HepG2 (cell line): ENCODE measurements at regions not wholly inside any gene's neighbourhood (a gene's known extent, or its start where the extent isn't known, plus 50 kb on each side); places are given as distances from the start of the nearest gene placed in this dataset.

Experiments
- ATAC-seq: fragments of 200-7000 bp; cut with Tn5 transposase; 3 replicates; pipeline ENCODE4 v1.9.1; 2020; ENCODE audit warnings: mild to moderate bottlenecking, moderate library complexity
- BruUV-seq: library from RNA; stranded (reverse); fragments of 400-500 nt; replicated peaks from 2 replicates; lab custom pipeline; 2021; lab: Mats Ljungman, UMichigan
- CTCF ChIA-PET: fragments of 300-600 bp; formaldehyde crosslinking; extraction: SDS; loops from one replicate; lab custom pipeline; 2021; ENCODE audit warnings: low total read pairs, inconsistent platforms, low intra/inter-chr PET ratio; lab: Yijun Ruan, JAX
- POLR2A ChIA-PET: fragments of 350-600 bp; sonication (Branson Sonifier 250); formaldehyde crosslinking; loops from one replicate; lab custom pipeline; 2020; ENCODE audit warnings: antibody characterized with exemption, inconsistent platforms; lab: Yijun Ruan, JAX
- DNase-seq: peaks from one replicate; pipeline ENCODE4 v3.0.0-alpha.2; 2015; ENCODE audit warnings: low spot score
- FAIRE-seq: peaks from 3 replicates; lab custom pipeline; 2011; peaks lifted over from hg19 to GRCh38; lab: Jason Lieb, UNC
- H2AFZ ChIP-seq: one replicate; pipeline ENCODE4 v1.6.1; 2011; ENCODE audit warnings: low read length, inconsistent platforms
- H3K27ac ChIP-seq: fragments of 300-600 bp; 3 replicates; pipeline ENCODE4 v1.8.0; 2011; ENCODE audit warnings: mixed run types, mild to moderate bottlenecking, mixed read lengths, low read length, inconsistent platforms; ENCODE audit not compliant: insufficient read depth; ENCODE audit errors: extremely low read length
- H3K27me3 ChIP-seq, 2 experiments: fragments of 200-600 bp in 1 of 2; 2 replicates in 1 of 2; 3 replicates in 1 of 2; pipeline versions ENCODE4 v1.6.0 to v1.8.0; 2011; ENCODE audit warnings: low read length in 2 of 2, mild to moderate bottlenecking in 2 of 2, moderate library complexity in 2 of 2, inconsistent platforms in 1 of 2; ENCODE audit not compliant: insufficient read depth in 2 of 2, control insufficient read depth in 1 of 2
- H3K36me3 ChIP-seq, 2 experiments: fragments of 200-600 bp in 1 of 2; replicated peaks in 1 of 2; 2 replicates in 1 of 2; 3 replicates in 1 of 2; pipeline versions ENCODE4 v1.5.1 to v1.8.0; 2011; ENCODE audit warnings: low read length in 2 of 2, inconsistent platforms in 1 of 2; ENCODE audit not compliant: insufficient read depth in 2 of 2, control insufficient read depth in 1 of 2
- H3K4me1 ChIP-seq: 2 replicates; pipeline ENCODE4 v1.5.1; 2012; ENCODE audit warnings: low read length, inconsistent platforms; ENCODE audit not compliant: insufficient read depth
- H3K4me2 ChIP-seq: 2 replicates; pipeline ENCODE4 v1.6.0; 2011; ENCODE audit warnings: low read depth, low read length, inconsistent platforms
- H3K4me3 ChIP-seq, 3 experiments: fragments of 200-600 bp in 1 of 3; sonication (generic), shearing (Covaris generic) in 1 of 3; replicated peaks in 1 of 3; 2 replicates each; pipeline ENCODE4 v1.5.1; 2011 to 2016; ENCODE audit warnings: low read length in 3 of 3, inconsistent platforms in 2 of 3, low read depth in 2 of 3, mild to moderate bottlenecking in 2 of 3, control low read depth in 1 of 3, mixed read lengths in 1 of 3; ENCODE audit not compliant: insufficient read depth in 1 of 3
- H3K79me2 ChIP-seq: one replicate; pipeline ENCODE4 v1.6.1; 2011; ENCODE audit warnings: low read length, inconsistent platforms; ENCODE audit not compliant: insufficient read depth
- H3K9ac ChIP-seq: 2 replicates; pipeline ENCODE4 v1.6.0; 2011; ENCODE audit warnings: mild to moderate bottlenecking, low read depth, low read length, inconsistent platforms; ENCODE audit not compliant: insufficient read depth
- H3K9me3 ChIP-seq: 2 replicates; pipeline ENCODE4 v1.5.1; 2012; ENCODE audit warnings: mild to moderate bottlenecking, low read length
- H4K20me1 ChIP-seq: 2 replicates; pipeline ENCODE4 v1.6.0; 2011; ENCODE audit warnings: inconsistent platforms, mild to moderate bottlenecking, low read length, moderate library complexity; ENCODE audit not compliant: insufficient read depth
- ARID4A ChIP-seq: sonication (generic); formaldehyde crosslinking; IDR thresholded peaks from 2 replicates; pipeline ENCODE4 v1.5.0; 2020; ENCODE audit warnings: mild to moderate bottlenecking, missing genetic modification reagents, borderline replicate concordance
- ARNTL ChIP-seq: sonication (generic); formaldehyde crosslinking; IDR thresholded peaks from 2 replicates; pipeline ENCODE4 v1.4.0; 2020; ENCODE audit warnings: mild to moderate bottlenecking, missing genetic modification reagents
- BORCS8-MEF2B ChIP-seq: sonication (generic); formaldehyde crosslinking; IDR thresholded peaks from 2 replicates; pipeline ENCODE4 v1.8.0; 2022; ENCODE audit warnings: mild to moderate bottlenecking, missing genetic modification reagents
- IRX3 ChIP-seq: sonication (generic); formaldehyde crosslinking; IDR thresholded peaks from 2 replicates; pipeline ENCODE4 v1.8.1; 2023; ENCODE audit warnings: mild to moderate bottlenecking, low read depth, missing genetic modification reagents, borderline replicate concordance
- KLF6 ChIP-seq: IDR thresholded peaks from 2 replicates; pipeline ENCODE4 v1.8.0; 2016; ENCODE audit warnings: missing biosample characterization, missing genetic modification reagents
- KMT2A ChIP-seq: sonication (generic); formaldehyde crosslinking; IDR thresholded peaks from 2 replicates; pipeline ENCODE4 v1.4.0; 2020; ENCODE audit warnings: missing genetic modification reagents
- PRPF4 ChIP-seq: fragments of 200-400 bp; formaldehyde crosslinking; IDR thresholded peaks from 2 replicates; pipeline ENCODE4 v1.6.1; 2016; ENCODE audit warnings: low read length, low read depth; ENCODE audit not compliant: poor library complexity, severe bottlenecking
- SMAD1 ChIP-seq: sonication (generic); formaldehyde crosslinking; IDR thresholded peaks from 2 replicates; pipeline ENCODE4 v1.4.0; 2020; ENCODE audit warnings: missing genetic modification reagents, low read depth, mild to moderate bottlenecking, borderline replicate concordance
- SNRNP70 ChIP-seq: fragments of 200-400 bp; formaldehyde crosslinking; IDR thresholded peaks from 2 replicates; pipeline ENCODE4 v1.6.1; 2017; ENCODE audit warnings: mild to moderate bottlenecking, low read depth, low read length, moderate library complexity
- TBX3 ChIP-seq: fragments of 450-650 bp; IDR thresholded peaks from 2 replicates; pipeline ENCODE4 v1.6.1; 2017; ENCODE audit warnings: antibody characterized with exemption, mild to moderate bottlenecking, inconsistent platforms, borderline replicate concordance
- ZC3H13 ChIP-seq: sonication (generic); formaldehyde crosslinking; IDR thresholded peaks from 2 replicates; pipeline ENCODE4 v1.8.1; 2023; ENCODE audit warnings: mild to moderate bottlenecking, missing genetic modification reagents, moderate library complexity
- ZNF143 ChIP-seq: sonication (generic); formaldehyde crosslinking; IDR thresholded peaks from 2 replicates; pipeline ENCODE4 v1.4.0; 2020; ENCODE audit warnings: missing genetic modification reagents
- ZNF3 ChIP-seq: IDR thresholded peaks from 2 replicates; pipeline ENCODE4 v1.7.0; 2017; ENCODE audit warnings: inconsistent platforms
- ZNF350 ChIP-seq: sonication (generic); formaldehyde crosslinking; IDR thresholded peaks from 2 replicates; pipeline ENCODE4 v1.4.0; 2020; ENCODE audit warnings: mild to moderate bottlenecking, low read depth, missing genetic modification reagents, borderline replicate concordance
- ZNF451 ChIP-seq: sonication (generic); formaldehyde crosslinking; IDR thresholded peaks from 2 replicates; pipeline ENCODE4 v1.5.0; 2020; ENCODE audit warnings: mild to moderate bottlenecking, missing genetic modification reagents
- ZNF468 ChIP-seq: sonication (generic); formaldehyde crosslinking; IDR thresholded peaks from 2 replicates; pipeline ENCODE4 v1.8.0; 2022; ENCODE audit warnings: mild to moderate bottlenecking, moderate library complexity, missing genetic modification reagents
- ZNF503 ChIP-seq: sonication (generic); formaldehyde crosslinking; IDR thresholded peaks from 2 replicates; pipeline ENCODE4 v1.4.0; 2020; ENCODE audit warnings: missing genetic modification reagents
- ZNF577 ChIP-seq: sonication (generic); formaldehyde crosslinking; IDR thresholded peaks from 2 replicates; pipeline ENCODE4 v1.4.0; 2020; ENCODE audit warnings: mild to moderate bottlenecking, low read depth, missing genetic modification reagents, borderline replicate concordance
- ZNF784 ChIP-seq: sonication (generic); formaldehyde crosslinking; IDR thresholded peaks from 2 replicates; pipeline ENCODE4 v1.5.1; 2020; ENCODE audit warnings: missing genetic modification reagents, mild to moderate bottlenecking, borderline replicate concordance
- WGBS: methylation state at CpG from one replicate; pipeline ENCODE4 v1.1.6; 2017; ENCODE audit warnings: low lambda C conversion rate; 5-methylcytosine and 5-hydroxymethylcytosine counted together
- in situ Hi-C: cut with HindIII; loops from 2 replicates; pipeline ENCODE4 v1.10.0; 2017; ENCODE audit warnings: low pct_unique_long_range_greater_than_20kb; ENCODE audit not compliant: extremely low pct_ligation_motif_present
- intact Hi-C: fragments of 100-400 bp; cut with micrococcal nuclease; formaldehyde crosslinking; loops from one replicate; pipeline ENCODE4 v1.10.0; 2022; ENCODE audit not compliant: unreplicated experiment

- TF ChIP-seq ZNF451 (CRISPR knock-in tag) (no peak), BORCS8-MEF2B (CRISPR knock-in tag) (no peak)
Observed at GRCh38 chr1:78722521-78722920, 72.9 kb downstream of the IFI44 start (continued).

- H4K20me1 ChIP-seq: no peaks in the 10 kb centered on the region
- POLR2A ChIA-PET: no interaction called here
- 4% methylated on average over 3 of the region's 3 CpGs for WGBS
- peaks cover 6% of the 10 kb centered on the region; the same call in 1 of the 2 replicates for H3K9me3 ChIP-seq
- no peak overlapping the region for H3K9ac ChIP-seq
- FAIRE-seq (no peak), ATAC-seq (no peak), DNase-seq (no peak)
- BruUV-seq: no TSS peak
- no peak overlapping the region for H3K4me2 ChIP-seq
- H3K36me3 ChIP-seq: no peaks in the 10 kb centered on the region
- intact Hi-C loops: no loop called here
- no peak overlapping the region for H3K4me3 ChIP-seq
- no peak overlapping the region for H2AFZ ChIP-seq
- no peaks in the 10 kb centered on the region for H3K4me1 ChIP-seq
- no peaks in the 10 kb centered on the region for H3K27me3 ChIP-seq
- in situ Hi-C loops: no loop called here
- H3K79me2 ChIP-seq: no peaks in the 10 kb centered on the region
- no peak overlapping the region for H3K27ac ChIP-seq
- CTCF ChIA-PET: no interaction called here
- TF ChIP-seq ZNF503 (CRISPR knock-in tag) (no peak), ARNTL (CRISPR knock-in tag) (no peak), ARID4A (no peak), PRPF4 (no peak), ZNF577 (no peak), KMT2A (CRISPR knock-in tag) (no peak), ZNF350 (CRISPR knock-in tag) (no peak), ZNF784 (CRISPR knock-in tag) (no peak), ZNF3 (CRISPR knock-in tag) (no peak), SMAD1 (no peak), ZNF143 (CRISPR knock-in tag) (no peak), SNRNP70 (no peak), TBX3 (no peak), ZNF468 (CRISPR knock-in tag) (no peak), KLF6 (CRISPR knock-in tag) (no peak), IRX3 (no peak), ZC3H13 (CRISPR knock-in tag) (no peak)
Observed at GRCh38 chr1:78722947-78723346, 73.3 kb downstream of the IFI44 start.
